IPS-20b (cell line): ENCODE measurements at regions not wholly inside any gene's neighbourhood (a gene's known extent, or its start where the extent isn't known, plus 50 kb on each side); places are given as distances from the start of the nearest gene placed in this dataset.

Experiments used
- H3K27ac ChIP-seq: one replicate; pipeline ENCODE4 v1.5.1; 2013; ENCODE audit warnings: low read length
- H3K27me3 ChIP-seq: 2 replicates; pipeline ENCODE4 v1.6.1; 2013; ENCODE audit warnings: mild to moderate bottlenecking, low read length, inconsistent platforms; ENCODE audit not compliant: insufficient read depth
- H3K36me3 ChIP-seq: 2 replicates; pipeline ENCODE4 v1.6.1; 2013; ENCODE audit warnings: low read depth, mild to moderate bottlenecking, inconsistent platforms, low read length, moderate library complexity; ENCODE audit not compliant: insufficient read depth
- H3K4me1 ChIP-seq: 2 replicates; pipeline ENCODE4 v1.6.1; 2013; ENCODE audit warnings: mild to moderate bottlenecking, control low read depth, inconsistent platforms, low read length, moderate library complexity; ENCODE audit not compliant: insufficient read depth
- H3K4me3 ChIP-seq: 2 replicates; pipeline ENCODE4 v1.5.1; 2013; ENCODE audit warnings: mild to moderate bottlenecking, low read length, inconsistent platforms
- H3K9ac ChIP-seq: 2 replicates; pipeline ENCODE4 v1.6.1; 2013; ENCODE audit warnings: low read depth, mild to moderate bottlenecking, inconsistent platforms, low read length, moderate library complexity
- H3K9me3 ChIP-seq: 2 replicates; pipeline ENCODE4 v1.6.1; 2013; ENCODE audit warnings: mild to moderate bottlenecking, low read depth, low read length, inconsistent platforms; ENCODE audit not compliant: insufficient read depth

DNA sequence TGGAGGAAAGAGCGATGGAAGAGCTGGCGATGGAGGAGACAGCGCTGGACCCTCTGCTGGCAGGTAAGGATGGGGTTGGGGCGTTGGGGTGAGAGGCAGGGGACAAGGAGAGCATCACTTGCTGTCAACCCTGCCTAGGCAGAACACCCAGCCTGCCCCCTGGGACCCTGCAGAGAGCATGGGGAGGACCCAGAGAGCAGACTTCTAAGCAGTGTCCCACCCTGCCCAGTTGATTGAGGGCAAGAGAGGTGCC is 111.6 kb upstream of the ANO1 start:
- Histone ChIP-seq H3K4me3 (no peak overlapping the region), H3K4me1 (peaks cover 25% of the 10 kb centered on the region; the same call in 1 of the 2 replicates), H3K27ac (no peak overlapping the region), H3K36me3 (no peaks in the 10 kb centered on the region), H3K9ac (no peak overlapping the region), H3K27me3 (peaks cover 3% of the 10 kb centered on the region; the same call in 1 of the 2 replicates), H3K9me3 (no peaks in the 10 kb centered on the region)

GRCh38 chr11:69966910-69967483 is 111.1 kb upstream of the ANO1 start:
- no peaks in the 10 kb centered on the region for H3K36me3 ChIP-seq
- H3K4me1 ChIP-seq = peaks cover 25% of the 10 kb centered on the region; the same call in 1 of the 2 replicates
- no peaks in the 10 kb centered on the region for H3K9me3 ChIP-seq
- H3K27ac ChIP-seq = no peak overlapping the region
- no peak overlapping the region for H3K9ac ChIP-seq
- H3K4me3 ChIP-seq = no peak overlapping the region
- peaks cover 3% of the 10 kb centered on the region; the same call in 1 of the 2 replicates for H3K27me3 ChIP-seq

- Histone ChIP-seq H3K4me3 (no peak overlapping the region), H3K27ac (no peak overlapping the region), H3K4me1 (peaks cover 25% of the 10 kb centered on the region; the same call in 1 of the 2 replicates), H3K9ac (no peak overlapping the region), H3K36me3 (no peaks in the 10 kb centered on the region), H3K9me3 (no peaks in the 10 kb centered on the region), H3K27me3 (peaks cover 3% of the 10 kb centered on the region; the same call in 1 of the 2 replicates)
These were observed 110.6 kb upstream of the ANO1 start for GRCh38 chr11:69967484-69967883.

DNA sequence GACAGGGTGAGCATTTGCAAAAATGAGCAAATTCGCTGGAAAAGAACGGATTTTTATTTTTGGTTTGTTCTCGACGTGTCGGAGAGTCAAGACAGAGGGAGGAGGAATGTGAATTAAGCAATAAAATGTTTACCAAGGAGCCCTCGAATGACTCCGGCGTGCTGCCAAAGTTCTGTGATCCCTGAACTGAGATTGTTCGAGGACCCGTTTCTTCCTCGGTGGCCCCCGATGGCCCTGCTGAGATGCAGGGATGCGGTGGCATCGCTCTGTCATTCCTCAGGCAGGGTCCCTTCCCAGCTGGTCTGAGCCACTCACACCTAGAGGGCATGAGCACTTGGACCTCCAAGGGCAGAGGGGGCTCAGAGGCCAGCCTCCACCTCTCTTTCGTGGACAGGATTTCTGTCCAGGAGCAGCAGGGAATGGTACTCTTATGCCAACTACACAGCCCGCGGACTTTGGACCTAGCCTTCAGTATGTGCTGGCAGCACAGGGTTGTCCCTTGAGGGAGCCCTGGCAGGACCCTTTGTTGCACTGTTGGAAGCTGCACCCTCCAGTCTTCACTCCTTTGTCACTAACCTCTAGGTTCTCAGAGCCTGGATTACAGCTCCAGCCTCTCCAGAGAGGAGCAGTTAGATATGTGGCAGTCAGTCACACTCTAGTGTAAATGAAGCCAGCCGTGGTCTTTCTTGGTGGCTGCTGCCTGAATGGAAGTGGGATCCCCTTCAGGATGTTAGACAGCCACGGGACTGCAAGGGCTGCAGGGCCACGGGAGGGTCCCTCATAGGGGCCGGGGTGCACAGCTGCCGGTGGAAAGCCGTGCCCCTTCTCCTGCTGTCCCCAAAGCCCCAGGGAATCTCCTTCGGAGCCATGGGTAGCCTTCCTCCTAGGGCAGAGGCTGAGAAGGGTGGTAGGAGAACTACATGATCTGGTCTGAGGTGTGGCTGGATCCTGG is 109.4 kb upstream of the ANO1 start:
- Histone ChIP-seq H3K4me3 (no peak overlapping the region), H3K4me1 (peaks cover 23% of the 10 kb centered on the region; the same call in 1 of the 2 replicates), H3K36me3 (no peaks in the 10 kb centered on the region), H3K27ac (no peak overlapping the region), H3K9ac (no peak overlapping the region), H3K27me3 (peaks cover 3% of the 10 kb centered on the region; the same call in 1 of the 2 replicates), H3K9me3 (no peaks in the 10 kb centered on the region)

DNA sequence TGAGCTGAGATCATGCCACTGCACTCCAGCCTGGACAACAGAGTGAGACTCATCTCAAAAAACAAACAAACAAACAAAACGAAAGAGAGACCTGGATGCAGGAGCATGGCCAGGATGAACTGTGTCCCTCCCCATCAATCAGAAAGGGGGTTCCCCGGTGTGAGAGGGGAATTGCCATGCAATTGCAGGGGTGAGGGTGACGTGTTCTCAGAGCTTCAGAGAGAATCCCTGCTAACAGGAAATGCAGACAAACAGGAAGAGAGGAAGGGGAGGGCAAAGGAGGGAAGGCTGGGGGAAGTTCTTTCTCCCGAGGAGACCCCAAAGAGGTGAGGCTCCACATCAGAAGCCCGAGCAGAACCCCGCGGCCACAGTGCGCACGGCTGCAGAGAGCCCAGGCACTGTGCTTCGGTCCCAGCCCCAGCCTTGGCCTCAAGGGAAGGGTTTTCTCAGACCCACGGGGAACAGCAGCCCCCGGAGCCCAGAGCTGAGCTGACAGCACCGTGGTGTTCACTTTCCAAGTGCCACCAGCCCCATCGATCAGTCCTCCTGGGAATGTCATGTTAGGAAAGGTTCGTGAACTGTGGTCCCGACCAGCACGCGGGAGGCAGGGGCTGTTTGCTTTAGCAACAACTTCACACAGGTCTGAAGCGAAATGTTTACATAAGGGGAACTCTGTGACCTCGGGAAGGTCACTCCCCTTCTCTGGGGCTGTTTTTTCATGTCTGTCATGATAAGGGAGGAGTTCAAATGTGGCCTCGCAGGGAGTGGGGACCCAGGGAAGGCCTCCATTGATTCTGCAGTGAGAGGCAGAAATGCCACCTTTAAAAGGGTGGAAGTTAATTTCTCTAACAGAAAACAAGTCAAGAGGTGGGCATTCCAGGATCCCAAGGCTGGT is 108.0 kb upstream of the ANO1 start:
- Histone ChIP-seq H3K36me3 (no peaks in the 10 kb centered on the region), H3K9ac (no peak overlapping the region), H3K4me3 (no peak overlapping the region), H3K4me1 (peaks cover 14% of the 10 kb centered on the region; the same call in 1 of the 2 replicates), H3K27ac (no peak overlapping the region), H3K9me3 (no peaks in the 10 kb centered on the region), H3K27me3 (peaks cover 3% of the 10 kb centered on the region; the same call in 1 of the 2 replicates)

GRCh38 chr11:69970785-69971535 is 107.2 kb upstream of the ANO1 start:
- Histone ChIP-seq H3K9me3 (no peaks in the 10 kb centered on the region), H3K36me3 (no peaks in the 10 kb centered on the region), H3K4me3 (no peak overlapping the region), H3K9ac (no peak overlapping the region), H3K27me3 (peaks cover 3% of the 10 kb centered on the region; the same call in 1 of the 2 replicates), H3K27ac (no peak overlapping the region), H3K4me1 (peaks cover 8% of the 10 kb centered on the region; the same call in 1 of the 2 replicates)

GRCh38 chr11:69971741-69972140 is 106.4 kb upstream of the ANO1 start:
- Histone ChIP-seq H3K9ac (no peak overlapping the region), H3K4me3 (no peak overlapping the region), H3K27ac (no peak overlapping the region), H3K36me3 (no peaks in the 10 kb centered on the region), H3K27me3 (peaks cover 3% of the 10 kb centered on the region; the same call in 1 of the 2 replicates), H3K9me3 (no peaks in the 10 kb centered on the region), H3K4me1 (peaks cover 4% of the 10 kb centered on the region; the same call in 1 of the 2 replicates)

- Histone ChIP-seq H3K4me3 (no peak overlapping the region), H3K9me3 (no peaks in the 10 kb centered on the region), H3K27ac (no peak overlapping the region), H3K4me1 (peaks cover 4% of the 10 kb centered on the region; the same call in 1 of the 2 replicates), H3K27me3 (peaks cover 3% of the 10 kb centered on the region; the same call in 1 of the 2 replicates), H3K9ac (no peak overlapping the region), H3K36me3 (no peaks in the 10 kb centered on the region)
These were observed 105.7 kb upstream of the ANO1 start for GRCh38 chr11:69972351-69972802.

- Histone ChIP-seq H3K9me3 (no peaks in the 10 kb centered on the region), H3K27me3 (no peaks in the 10 kb centered on the region), H3K27ac (no peak overlapping the region), H3K4me3 (no peak overlapping the region), H3K4me1 (peaks cover 13% of the 10 kb centered on the region), H3K36me3 (no peaks in the 10 kb centered on the region), H3K9ac (no peak overlapping the region)
These were observed 103.6 kb upstream of the ANO1 start for GRCh38 chr11:69974528-69974927.

GRCh38 chr11:69975822-69976221 is 102.3 kb upstream of the ANO1 start:
- H3K36me3 ChIP-seq = no peaks in the 10 kb centered on the region
- H3K4me3 ChIP-seq = no peak overlapping the region
- no peaks in the 10 kb centered on the region for H3K27me3 ChIP-seq
- H3K27ac ChIP-seq = no peak overlapping the region
- no peak overlapping the region for H3K9ac ChIP-seq
- H3K4me1 ChIP-seq = peaks cover 8% of the 10 kb centered on the region
- no peaks in the 10 kb centered on the region for H3K9me3 ChIP-seq

DNA sequence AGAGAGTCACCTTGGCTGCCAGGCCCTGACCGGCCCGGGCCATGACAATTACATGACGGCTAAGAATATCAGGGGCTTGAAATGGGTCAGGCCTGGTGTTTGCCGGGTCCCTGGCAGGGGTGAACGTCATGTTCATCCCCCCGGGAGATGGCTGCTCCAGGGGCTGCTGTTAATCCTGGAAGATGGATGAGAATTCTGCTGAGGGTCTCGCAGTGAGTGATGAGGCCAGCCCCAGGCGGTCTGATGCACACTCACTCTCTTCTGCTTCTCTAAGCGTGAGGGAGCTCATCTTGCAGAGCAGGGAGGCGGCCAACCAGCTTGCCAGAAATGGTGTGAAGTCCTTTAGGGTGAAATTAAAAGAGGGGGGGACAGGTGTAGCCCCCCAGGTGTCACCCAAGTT is 101.3 kb upstream of the ANO1 start:
- Histone ChIP-seq H3K4me3 (no peak overlapping the region), H3K27ac (no peak overlapping the region), H3K36me3 (no peaks in the 10 kb centered on the region), H3K9me3 (no peaks in the 10 kb centered on the region), H3K9ac (no peak overlapping the region), H3K4me1 (peaks cover 8% of the 10 kb centered on the region), H3K27me3 (no peaks in the 10 kb centered on the region)
